ENCODE measurements at regions not wholly inside any gene's neighbourhood (a gene's known extent, or its start where the extent isn't known, plus 50 kb on each side); places are given as distances from the start of the nearest gene placed in this dataset.
"Not testable (repeated sequence)": the region's sequence is repeated elsewhere in the genome, so short reads cannot be mapped to it uniquely, and the experiment has no call there.

DNA sequence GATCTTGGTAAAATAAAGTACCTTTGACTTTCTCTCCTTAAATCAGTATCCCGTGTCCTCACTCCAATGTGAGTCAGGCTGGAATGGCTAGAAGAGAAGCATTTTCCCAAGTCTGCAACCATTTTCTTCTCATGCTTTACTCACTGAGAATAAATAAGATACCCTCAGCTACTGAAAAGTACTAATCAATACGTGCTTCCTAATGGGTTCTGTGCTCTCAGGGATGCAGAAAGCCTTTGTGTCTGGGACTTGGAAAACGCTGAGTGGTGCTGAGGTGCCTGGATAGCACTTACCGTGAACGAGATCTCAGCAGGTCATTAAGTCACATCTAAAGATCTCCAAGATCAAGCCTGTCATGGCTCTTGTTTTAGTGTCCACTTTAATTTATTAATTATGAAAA lies 672.3 kb upstream of the C16orf82 start:
- DNase-seq (ENCODE audit: low read depth), result no peak

GRCh38 chr16:26395700-26396099 lies 671.0 kb upstream of the C16orf82 start:
- no peak for DNase-seq (ENCODE audit: low read depth)

DNA sequence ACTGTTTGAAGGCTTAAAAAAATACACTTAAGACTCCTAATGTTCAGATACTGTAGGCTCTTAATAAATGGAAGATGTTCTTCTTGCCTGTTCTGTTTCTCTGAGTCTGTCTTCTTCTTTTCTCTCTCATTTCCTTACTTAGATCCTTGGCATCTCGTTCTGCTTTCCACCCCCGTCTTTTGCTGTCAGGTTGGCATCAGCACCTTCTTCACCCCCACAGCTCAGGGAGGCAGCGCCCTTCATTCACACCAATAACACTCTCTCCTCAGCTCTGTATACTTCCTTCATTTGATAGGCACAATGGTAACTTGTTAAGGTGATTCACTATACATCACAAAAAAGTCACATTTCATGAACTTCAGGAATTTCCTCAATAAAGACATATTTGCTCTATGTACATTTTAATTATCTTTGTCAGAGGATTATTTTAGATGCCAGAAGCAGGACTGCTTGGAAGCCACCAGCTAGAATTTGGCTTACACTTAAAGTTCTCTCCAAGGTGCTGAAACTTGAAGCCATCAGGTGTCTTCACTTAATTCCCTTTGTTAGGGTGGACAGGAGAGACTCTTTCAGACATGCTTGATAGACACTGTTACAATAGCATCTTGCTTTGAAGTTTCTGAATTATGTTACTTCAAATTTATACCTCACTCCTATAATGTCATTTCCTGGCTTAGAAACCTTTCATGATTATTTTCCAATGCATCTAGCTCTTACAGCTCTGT lies 670.1 kb upstream of the C16orf82 start:
- no peak for DNase-seq (ENCODE audit: low read depth)

DNA sequence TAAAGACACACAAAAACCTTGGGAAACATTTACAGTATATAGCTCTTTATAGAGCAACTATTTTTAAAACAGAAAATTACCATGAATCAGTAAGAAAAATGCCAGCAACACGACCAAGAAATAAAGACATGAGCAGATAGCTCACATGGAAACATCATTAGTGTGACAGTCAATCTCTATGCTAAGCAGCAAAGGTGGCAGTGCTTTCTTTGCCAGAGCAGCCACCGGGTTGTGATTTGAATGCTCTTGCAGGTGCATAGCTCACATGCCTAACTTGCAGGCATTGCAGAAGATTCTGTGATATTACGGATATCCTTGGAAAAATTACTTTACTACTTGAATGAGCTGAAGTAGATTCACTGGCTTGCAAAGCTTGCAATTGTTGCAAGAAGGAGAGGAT lies 652.9 kb upstream of the C16orf82 start:
- DNase-seq (ENCODE audit: low read depth), result no peak

GRCh38 chr16:26419458-26419857 lies 647.3 kb upstream of the C16orf82 start:
- not testable (repeated sequence) for DNase-seq (ENCODE audit: low read depth)

GRCh38 chr16:26430618-26431017 lies 636.1 kb upstream of the C16orf82 start:
- no peak for DNase-seq (ENCODE audit: low read depth)

DNA sequence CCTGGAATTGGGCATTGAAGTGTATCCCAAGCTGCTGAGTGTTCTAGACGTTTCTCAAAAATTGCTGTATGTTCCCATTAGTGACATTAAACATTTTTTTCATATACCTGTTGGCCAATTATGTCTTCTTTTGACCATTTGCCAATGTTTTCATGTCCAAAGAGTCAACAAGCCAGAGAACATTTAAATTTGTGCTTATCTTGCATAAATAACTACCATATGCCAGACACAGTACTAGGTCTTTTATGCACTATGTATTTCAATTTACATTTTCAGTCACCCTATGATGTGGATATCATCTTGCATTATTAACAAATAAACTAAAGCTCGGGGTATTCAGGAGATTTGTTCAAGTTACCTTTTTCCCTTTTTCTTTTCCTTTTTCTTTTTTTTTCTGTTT lies 632.9 kb upstream of the C16orf82 start:
- DNase-seq (ENCODE audit: low read depth), result no peak

- DNase-seq (ENCODE audit: low read depth), result no peak
Measured at GRCh38 chr16:26441178-26441577, 625.5 kb upstream of the C16orf82 start.

DNA sequence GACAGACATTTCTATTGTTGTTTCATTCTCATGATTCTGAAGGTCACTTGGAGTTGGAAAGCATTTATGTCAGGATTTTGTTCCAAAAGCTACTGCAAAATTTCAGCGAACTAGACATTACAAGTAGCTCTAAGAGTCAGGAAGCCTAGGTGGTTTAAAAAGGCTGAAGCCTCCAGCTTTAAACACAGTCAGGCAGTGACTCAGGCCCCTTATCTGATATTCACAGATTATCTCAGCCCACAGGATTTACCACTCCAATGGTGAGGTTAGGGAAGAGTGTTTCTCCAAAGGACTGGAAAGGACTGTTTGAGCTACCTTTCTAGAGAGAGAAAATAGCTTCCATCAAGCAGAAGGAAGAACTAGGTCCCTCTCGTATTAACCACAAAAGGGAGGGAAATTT lies 624.4 kb upstream of the C16orf82 start:
- DNase-seq (ENCODE audit: low read depth), result no peak

GRCh38 chr16:26447570-26447969 lies 619.2 kb upstream of the C16orf82 start:
- DNase-seq (ENCODE audit: low read depth), result no peak

DNA sequence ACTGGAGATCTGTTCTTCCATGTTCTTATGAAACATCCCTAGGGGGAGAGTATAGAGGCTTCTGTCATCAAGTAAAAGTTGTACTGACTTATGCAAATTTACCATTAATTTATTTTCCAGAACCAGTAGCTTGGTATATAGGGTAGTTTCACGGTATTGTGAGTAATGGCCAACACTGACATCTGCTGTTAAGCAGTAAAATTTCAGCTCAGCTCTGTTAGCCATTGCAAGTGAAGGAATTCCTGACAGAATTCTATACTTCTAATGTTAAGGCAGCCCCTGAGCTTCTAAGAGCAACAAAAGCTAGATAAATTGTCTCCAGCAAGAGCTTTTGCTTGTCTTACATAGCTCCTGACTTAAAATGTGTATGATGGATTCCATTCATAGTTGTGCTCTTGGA lies 613.5 kb upstream of the C16orf82 start:
- DNase-seq (ENCODE audit: low read depth), result no peak

DNA sequence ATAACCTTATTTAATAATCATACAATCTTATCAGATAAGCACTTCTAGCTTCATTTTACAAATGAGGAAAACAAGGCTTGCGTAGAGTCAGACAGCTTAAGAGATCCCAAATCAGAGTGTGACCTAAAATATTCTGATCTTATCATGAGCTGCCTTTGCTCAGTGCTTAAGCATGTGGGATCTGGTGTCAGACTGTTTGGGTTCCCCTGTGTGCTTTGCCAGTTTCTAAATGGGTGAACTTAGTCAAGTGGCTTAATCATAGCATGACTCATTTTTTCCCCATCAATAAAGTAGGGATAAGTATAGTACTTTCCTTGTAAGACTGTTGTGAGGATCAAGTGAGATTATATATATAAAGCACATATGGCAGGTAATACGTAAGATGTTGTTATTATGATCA lies 612.6 kb upstream of the C16orf82 start:
- no peak for DNase-seq (ENCODE audit: low read depth)

GRCh38 chr16:26456074-26456473 lies 610.7 kb upstream of the C16orf82 start:
- DNase-seq (ENCODE audit: low read depth), result no peak

GRCh38 chr16:26457095-26457494 lies 609.6 kb upstream of the C16orf82 start:
- no peak for DNase-seq (ENCODE audit: low read depth)

DNA sequence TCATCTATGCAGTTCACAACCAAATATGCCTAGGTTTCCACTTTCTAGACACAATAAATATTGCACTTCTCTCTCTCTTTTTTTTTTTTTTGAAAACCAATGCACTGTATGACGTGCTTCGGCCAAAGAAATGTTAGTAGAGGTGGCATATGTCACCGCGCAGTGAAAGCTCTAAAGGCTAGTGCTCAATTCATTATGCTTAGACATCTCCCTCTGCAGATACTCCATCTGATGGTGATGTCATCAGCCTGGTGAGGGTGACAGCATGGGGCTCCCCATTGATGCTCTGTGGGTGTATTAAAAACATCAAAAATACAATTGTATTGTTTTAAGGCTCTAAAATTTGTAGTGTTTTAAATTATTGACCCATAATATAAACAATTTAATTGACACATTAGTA lies 608.8 kb upstream of the C16orf82 start:
- DNase-seq (ENCODE audit: low read depth), result no peak

GRCh38 chr16:26464576-26465266 lies 602.0 kb upstream of the C16orf82 start:
- no peak for DNase-seq (ENCODE audit: low read depth)

DNA sequence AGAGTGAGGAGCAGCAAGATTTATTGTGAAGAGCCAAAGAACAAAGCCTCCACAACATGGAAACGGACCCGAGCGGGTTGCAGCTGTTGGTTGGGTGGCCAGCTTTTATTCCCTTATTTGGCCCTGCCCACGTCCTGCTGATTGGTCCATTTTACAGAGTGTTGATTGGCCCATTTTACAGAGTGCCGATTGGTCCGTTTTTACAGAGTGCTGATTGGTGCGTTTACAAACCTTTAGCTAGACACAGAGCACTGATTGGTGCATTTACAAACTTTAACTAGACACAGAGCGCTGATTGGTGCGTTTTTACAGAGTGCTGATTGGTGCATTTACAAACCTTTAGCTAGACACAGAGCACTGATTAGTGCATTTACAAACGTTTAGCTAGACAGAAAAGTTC lies 592.3 kb upstream of the C16orf82 start:
- not testable (repeated sequence) for DNase-seq (ENCODE audit: low read depth)

GRCh38 chr16:26475596-26475995 lies 591.1 kb upstream of the C16orf82 start:
- DNase-seq (ENCODE audit: low read depth), result no peak

DNA sequence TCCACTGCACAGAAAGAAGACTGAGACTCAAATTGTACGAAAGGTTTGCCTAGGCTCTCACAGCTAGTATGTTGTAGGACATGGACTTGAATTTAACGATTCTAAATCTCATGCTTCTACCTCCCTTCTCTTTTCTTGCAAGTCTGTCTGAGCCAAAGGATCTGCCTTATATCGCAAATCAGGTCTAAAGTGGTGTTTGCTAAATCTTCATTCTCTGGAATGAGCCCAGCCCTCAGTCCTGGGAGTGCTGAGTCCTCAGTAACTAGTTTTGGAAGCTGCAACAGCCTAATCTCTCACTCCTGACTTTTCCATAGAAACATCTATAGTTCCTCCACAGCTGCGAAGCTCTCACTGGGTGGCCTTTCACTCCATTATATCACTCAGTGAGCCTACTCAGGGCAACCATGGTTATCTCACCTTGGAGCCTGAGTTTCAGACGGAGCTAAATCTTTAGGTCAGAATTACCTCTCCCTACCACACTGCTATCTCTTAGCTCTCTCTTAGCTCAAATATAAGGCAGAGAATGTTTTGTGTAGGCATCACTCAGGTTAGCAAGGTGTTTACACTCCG lies 575.5 kb upstream of the C16orf82 start:
- DNase-seq (ENCODE audit: low read depth), result no peak

- DNase-seq (ENCODE audit: low read depth), result no peak
Measured at GRCh38 chr16:26491962-26492361, 574.8 kb upstream of the C16orf82 start.

DNA sequence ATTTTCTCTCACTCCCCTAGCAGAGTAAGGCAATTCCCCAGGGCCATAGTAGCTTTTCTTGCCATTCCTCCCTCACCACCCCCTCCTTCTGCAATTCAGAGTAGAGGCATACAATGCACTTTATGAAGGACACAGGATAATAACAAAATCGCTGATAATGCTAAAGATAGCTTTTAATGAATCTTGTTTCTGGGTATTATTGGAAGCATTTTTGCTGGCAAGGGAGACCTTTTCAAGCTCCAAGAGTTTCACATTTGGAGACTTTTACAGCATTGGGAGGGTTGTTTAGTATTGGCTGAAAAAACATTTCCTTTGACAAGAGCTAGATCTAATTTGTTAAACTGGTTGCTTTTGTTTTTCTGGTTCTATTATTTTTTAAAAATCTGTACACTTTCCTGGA lies 573.0 kb upstream of the C16orf82 start:
- no peak for DNase-seq (ENCODE audit: low read depth)

- no peak for DNase-seq (ENCODE audit: low read depth)
Measured at GRCh38 chr16:26497896-26498295, 568.8 kb upstream of the C16orf82 start.

GRCh38 chr16:26500326-26500725 lies 566.4 kb upstream of the C16orf82 start:
- DNase-seq (ENCODE audit: low read depth), result no peak

- no peak for DNase-seq (ENCODE audit: low read depth)
Measured at GRCh38 chr16:26505496-26505895, 561.2 kb upstream of the C16orf82 start.
